ENCODE measurements at regions not wholly inside any gene's neighbourhood (a gene's known extent, or its start where the extent isn't known, plus 50 kb on each side); places are given as distances from the start of the nearest gene placed in this dataset.
"Not testable (repeated sequence)": the region's sequence is repeated elsewhere in the genome, so short reads cannot be mapped to it uniquely, and the experiment has no call there.

- DNase-seq (ENCODE audit: extremely low read depth, low read depth) = no peak
- no peak for TF ChIP-seq CTCF (IDR thresholded peaks at IDR 0.05; ENCODE audit: low read depth, low read length)
Observed at GRCh38 chr6:144664281-144664680, 379.1 kb downstream of the UTRN start.

GRCh38 chr6:144664947-144665346 lies 379.8 kb downstream of the UTRN start:
- no peak for TF ChIP-seq CTCF (IDR thresholded peaks at IDR 0.05; ENCODE audit: low read depth, low read length)

GRCh38 chr6:144665932-144666450 lies 380.9 kb downstream of the UTRN start:
- no peak for TF ChIP-seq CTCF (IDR thresholded peaks at IDR 0.05; ENCODE audit: low read depth, low read length)

More at GRCh38 chr6:144664947-144665346, 379.8 kb downstream of the UTRN start:
- no peak for DNase-seq (ENCODE audit: extremely low read depth, low read depth)

GRCh38 chr6:144666781-144667180 lies 381.6 kb downstream of the UTRN start:
- no peak for DNase-seq (ENCODE audit: extremely low read depth, low read depth)
- TF ChIP-seq CTCF (IDR thresholded peaks at IDR 0.05; ENCODE audit: low read depth, low read length) = no peak

More at GRCh38 chr6:144665932-144666450, 380.9 kb downstream of the UTRN start:
- DNase-seq (ENCODE audit: extremely low read depth, low read depth) = no peak

GRCh38 chr6:144667532-144668503 lies 382.7 kb downstream of the UTRN start:
- TF ChIP-seq CTCF (IDR thresholded peaks at IDR 0.05; ENCODE audit: low read depth, low read length) = no peak
- DNase-seq (ENCODE audit: extremely low read depth, low read depth) = no peak

- DNase-seq (ENCODE audit: extremely low read depth, low read depth) = not testable (repeated sequence)
Observed at GRCh38 chr6:144670259-144670658, 385.1 kb downstream of the UTRN start.

- DNase-seq (ENCODE audit: extremely low read depth, low read depth) = no peak
- TF ChIP-seq CTCF (IDR thresholded peaks at IDR 0.05; ENCODE audit: low read depth, low read length) = no peak
Observed at GRCh38 chr6:144673807-144674206, 388.7 kb downstream of the UTRN start.

Data from AG09319 (cell line).